ENCODE measurements at regions not wholly inside any gene's neighbourhood (a gene's known extent, or its start where the extent isn't known, plus 50 kb on each side); places are given as distances from the start of the nearest gene placed in this dataset.
"Not testable (repeated sequence)": the region's sequence is repeated elsewhere in the genome, so short reads cannot be mapped to it uniquely, and the experiment has no call there.

DNA sequence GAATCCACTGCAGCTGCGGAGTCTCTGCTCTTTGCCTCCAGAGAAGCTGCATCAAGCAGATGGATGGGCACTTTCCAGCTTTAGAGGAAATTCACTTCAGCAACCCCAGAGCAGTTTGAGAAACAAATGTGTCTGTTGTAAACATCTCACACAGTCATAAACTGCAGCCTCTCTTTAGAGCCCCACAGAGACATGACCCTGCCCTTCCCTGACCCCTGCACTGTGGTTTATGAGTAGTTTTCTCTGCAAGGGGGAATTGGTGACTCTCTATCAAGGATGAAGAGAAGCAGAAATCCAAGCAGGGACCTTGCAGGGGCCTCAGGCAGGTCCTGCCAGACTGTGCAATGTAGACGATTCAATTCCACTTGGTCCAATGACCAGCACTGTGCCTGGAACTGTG lies 160.2 kb downstream of the SH2D4B start:
- no peak for DNase-seq (ENCODE audit: low spot score)

DNA sequence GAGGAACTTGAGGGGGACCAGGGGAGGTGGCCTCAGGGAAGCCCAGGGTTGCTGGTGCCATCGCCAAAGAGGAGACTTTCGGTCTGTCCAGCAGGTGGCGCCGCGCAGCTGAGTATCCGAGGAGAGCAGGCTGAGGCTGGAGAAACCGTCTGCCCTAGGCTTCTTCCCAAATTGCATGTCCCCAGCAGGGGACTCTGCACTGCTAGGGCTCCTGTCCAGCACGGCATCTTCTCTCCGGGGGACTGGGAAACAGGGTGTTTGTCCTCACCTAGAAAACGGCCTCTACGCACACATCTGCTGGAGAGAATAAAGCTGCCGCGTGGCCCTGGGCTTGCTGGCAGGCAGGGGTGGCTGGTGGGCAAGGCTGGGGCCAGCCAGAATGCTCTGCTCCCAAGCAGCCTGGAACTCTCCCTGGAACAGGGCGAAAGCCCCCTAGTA lies 161.9 kb downstream of the SH2D4B start:
- peak; percentile 55 for DNase-seq (ENCODE audit: low spot score)

DNA sequence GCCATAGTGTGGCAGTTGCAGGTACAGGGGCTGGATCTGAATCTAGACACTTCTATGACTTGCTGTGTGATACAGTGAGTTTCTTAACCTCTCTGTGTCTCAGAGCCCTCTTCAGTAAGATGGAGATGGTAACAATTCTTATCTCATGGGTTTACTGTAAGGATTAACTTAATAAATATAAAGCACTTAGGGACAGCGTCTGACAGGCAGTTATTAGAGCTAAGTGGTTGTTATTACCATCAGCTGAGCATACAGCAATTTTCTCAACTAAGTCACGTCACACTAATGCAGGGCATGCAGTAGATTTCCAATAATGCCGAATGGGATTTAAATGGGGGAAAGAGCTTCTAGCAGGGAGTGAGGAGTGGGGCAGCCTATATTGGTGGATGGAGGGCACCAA lies 162.6 kb downstream of the SH2D4B start:
- DNase-seq (ENCODE audit: low spot score), result no peak

DNA sequence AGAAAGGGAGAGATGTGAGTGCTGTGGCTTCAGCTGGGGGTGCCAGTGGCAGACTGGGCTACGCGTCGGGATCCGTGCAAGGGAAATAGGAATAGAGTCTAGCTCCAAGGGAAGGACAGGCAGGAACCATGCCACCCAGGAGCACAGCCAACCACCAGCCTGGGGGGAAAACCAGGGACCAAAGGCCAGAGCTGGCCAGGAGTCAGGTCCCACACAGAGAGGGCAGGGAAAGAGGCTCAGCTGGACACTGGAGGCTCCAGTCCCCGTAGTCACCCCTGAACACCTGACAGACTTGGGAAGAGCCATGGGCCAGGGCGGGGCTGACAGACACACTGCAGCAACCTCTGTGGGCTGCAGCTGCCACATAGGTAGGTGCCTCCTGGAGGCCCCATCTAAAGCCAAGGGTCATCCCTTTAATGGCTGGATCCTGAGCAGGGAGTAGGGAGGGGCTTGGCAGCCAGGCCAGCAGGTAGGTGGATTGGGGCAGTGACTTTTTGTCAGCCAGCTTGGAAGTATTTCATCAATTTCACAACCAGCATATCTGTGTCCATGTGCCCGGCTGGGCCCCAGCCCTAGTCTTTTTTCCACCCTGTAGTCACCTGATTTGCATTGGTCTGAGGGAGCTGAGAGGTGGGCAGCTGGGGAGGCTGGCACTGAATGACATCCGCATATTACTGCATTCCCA lies 163.2 kb downstream of the SH2D4B start:
- DNase-seq (ENCODE audit: low spot score), result no peak

DNA sequence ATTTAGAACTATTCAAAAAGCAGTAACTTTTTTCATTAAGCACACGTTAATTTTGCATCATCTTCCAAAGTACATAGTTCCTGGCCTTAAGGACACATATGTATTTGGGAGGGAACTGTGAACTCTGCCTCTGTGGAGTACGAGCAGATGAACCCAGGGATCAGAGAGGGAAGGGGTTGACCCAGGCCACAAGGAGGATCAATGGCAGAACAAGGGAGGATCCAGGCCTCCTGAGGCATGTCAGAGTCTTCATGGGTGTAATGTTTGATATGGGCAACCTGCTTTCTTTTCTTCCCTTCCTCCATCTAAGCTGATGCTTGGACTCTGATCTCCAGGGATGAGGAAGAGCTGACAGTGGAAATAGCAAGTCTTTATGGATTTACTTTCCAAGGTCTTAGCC lies 164.0 kb downstream of the SH2D4B start:
- no peak for DNase-seq (ENCODE audit: low spot score)

DNA sequence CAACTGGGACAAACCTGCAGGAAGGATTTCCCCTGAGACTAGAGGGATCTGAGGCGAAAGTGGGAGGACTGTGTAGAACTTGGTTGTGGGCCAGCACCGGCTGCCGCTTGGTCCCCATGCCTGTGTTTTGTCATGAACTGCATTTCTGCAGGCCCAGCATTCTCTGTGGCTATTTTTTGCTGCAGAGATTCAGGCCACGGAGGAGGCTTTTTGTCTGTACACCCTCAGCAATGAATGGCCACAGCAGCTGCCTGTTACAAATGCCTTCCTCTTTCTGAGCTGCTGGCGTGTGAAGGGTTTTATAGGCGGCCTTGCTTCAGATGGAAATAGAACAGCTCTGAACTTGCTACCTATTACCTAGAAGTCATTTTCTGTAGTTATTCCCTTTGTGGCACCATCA lies 164.4 kb downstream of the SH2D4B start:
- DNase-seq (ENCODE audit: low spot score), result no peak

DNA sequence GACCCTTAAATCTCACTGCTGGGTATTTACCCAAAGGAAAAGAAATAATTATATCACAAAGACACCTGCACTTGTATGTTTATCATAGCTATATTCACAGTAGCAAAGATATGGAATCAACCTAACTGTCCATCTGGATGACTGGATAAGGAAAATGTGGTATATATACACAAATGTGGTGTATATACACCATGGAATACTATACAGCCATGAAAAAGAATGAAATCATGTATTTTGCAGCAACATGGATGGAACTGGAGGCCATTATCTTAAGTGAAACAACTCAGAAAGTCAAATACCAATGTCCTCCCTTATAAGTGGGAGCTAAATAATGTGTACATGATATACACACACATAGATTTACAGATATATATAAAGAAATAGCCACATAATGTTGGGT lies 168.2 kb downstream of the SH2D4B start:
- DNase-seq (ENCODE audit: low spot score), result no peak

DNA sequence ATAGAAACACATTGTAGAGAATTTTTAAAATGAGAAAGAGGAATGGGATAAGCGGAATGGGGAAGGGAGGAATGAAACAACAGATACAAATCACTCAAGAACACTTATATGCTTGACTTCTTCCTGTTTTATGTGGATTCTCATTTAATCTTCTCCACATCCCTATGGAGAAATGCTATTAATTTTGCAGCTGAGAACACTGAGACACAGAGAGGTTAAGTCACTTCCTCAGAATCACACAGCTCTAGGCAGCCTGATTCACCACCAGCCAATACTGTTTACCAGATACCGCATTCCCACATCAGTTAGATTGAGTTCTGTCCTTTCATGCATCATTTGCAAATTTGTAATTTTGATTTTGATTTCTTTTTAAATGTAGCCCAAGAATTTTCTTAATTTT lies 170.5 kb downstream of the SH2D4B start:
- no peak for DNase-seq (ENCODE audit: low spot score)

DNA sequence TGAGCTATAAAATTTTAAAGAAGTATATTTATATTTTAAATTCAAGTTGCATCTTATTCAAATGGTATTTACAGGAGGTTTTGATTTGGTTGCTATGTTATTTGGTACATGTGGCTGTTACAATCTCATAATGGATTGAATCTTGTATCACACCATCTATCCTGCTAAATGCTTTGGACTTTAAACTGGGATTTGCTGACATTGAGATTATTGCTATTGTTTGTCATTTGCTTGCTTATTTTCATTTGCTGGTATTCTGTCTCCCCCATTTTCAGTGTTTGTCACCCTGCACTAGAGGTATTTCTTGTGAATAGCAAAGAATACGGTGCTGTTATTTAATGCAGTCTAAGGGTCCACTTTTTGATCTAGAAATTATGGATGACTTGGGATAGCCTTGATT lies 171.1 kb downstream of the SH2D4B start:
- DNase-seq (ENCODE audit: low spot score), result no peak

DNA sequence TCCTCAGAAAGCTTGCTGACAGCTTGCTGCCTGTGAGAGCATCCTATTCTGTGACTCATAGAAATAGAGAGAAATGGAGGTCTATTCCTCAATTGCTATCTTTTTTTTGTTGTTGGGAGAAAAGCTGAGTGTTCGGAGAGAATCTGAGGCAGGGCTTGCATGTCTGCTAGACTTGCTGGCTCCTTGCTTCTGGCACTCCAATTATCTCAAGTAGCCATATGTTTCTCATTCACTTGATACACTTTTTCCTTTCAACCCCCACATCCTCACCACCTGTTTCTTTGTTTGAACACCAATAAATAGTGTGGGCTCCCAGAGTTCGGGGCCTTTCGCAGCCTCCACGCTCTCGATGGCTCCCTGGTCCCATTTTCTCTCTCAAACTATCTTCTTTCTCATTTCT lies 172.2 kb downstream of the SH2D4B start:
- DNase-seq (ENCODE audit: low spot score), result no peak

DNA sequence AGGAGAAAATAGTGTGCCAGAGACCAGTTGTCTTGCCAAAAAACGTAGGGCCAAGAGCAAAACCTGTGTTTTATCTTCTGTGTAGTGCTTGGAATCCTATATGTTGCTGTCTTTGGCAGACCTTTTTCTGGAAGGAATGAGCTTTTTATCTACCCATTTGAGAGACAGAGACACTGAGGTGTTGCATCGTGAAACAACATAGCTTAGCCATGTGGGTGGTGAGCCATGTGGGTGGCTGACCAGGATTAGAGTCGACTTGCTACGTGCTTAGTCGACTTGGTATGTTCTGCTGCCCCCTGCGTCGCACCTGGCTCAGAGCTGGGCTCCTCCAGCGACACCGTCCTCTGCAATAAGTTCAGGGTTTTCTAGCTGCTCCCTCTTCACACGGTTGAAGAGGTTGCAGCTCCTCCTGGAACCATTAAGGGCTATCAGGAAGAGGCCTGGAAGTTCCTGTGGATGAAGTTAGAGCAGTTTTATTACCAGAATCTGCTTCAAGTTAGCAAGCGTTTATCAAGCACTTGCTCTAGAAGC lies 175.8 kb downstream of the SH2D4B start:
- no peak for DNase-seq (ENCODE audit: low spot score)

DNA sequence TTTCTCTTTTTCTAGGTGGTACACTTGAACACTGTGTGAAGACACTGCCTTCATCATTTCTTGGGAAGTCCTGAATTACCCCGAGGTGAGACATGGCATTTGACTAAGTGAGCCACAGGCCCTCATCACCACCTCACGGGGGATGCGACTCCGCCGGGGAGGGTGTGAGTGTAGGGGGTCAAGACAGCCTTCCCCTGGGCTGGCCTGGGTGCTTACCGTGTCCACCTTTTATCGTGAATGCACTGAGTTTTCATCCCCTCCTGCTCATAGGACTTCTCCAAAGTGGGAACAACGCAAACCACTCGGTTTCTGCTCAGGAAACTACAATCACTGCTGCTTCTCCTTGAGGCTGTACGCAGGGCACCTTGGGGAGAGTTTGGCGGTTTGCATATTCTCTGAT lies 176.9 kb downstream of the SH2D4B start:
- no peak for DNase-seq (ENCODE audit: low spot score)

DNA sequence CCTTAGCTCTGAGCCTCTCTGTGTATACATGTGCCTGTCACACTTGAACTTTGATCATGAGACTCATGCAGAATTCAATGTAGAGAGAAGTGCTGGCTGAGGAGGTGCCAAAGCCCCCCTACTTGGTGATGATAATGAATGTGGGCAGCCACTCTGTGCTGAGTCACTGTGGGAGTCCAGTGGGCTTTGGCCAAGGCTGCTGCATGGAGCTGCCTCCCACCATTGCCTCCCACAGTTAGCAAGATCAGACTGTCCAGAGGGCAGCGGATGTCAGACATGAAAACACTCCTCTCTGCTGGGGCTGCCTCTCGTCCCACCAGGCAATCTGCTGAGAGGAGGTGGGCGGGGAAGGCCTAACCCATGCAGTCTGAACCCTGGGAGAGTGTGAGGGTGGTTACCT lies 180.3 kb downstream of the SH2D4B start:
- no peak for DNase-seq (ENCODE audit: low spot score)

DNA sequence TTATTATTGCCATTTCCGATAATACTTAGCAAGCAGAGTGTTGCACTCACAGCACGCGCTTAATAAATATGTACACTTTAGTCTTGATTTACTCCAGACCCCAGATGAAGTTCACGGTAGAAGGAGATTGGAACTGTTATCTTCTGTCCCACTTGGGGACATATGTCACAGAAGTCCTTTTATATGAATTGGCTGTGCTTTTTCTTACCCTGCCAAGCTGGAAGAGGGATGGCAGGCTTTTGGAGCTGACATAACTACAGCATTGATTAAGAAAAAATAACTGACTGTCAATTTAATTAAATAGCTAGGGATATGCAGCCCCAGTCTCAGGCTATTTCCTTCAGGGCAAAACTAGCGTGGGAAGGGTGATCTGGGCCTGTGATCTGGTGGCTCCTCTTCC lies 182.2 kb downstream of the SH2D4B start:
- no peak for DNase-seq (ENCODE audit: low spot score)

DNA sequence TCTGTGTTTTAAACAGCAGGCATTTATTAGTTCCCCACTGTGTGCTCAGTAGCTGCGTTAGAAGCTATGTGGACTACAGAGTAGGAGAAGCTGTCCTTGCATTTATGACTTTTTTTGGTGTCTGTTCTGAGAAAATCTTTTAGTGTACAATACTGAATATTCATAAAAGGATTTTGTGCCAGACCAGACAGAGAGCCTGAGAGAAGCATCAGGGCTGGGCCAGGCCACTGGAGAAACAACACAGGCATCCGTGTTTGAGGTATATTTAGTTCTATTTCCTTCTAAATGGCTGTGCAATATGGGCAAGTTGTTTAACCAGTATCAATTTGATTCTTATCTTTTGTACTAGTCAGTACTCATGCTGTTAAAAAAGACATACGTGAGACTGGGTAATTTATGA lies 182.8 kb downstream of the SH2D4B start:
- DNase-seq (ENCODE audit: low spot score), result no peak

DNA sequence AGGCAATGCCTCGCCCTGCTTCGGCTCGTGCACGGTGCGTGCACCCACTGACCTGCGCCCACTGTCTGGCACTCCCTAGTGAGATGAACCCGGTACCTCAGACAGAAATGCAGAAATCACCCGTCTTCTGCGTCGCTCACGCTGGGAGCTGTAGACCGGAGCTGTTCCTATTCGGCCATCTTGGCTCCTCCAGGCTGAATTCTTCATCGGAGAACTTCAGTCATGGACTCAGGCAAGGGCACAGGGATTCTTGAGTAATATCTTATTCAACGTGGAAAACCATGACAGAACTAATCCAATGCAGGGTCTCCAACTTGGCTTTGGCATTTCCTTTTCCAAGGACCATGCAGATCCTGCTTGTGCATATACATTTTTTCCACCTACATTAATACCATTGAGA lies 190.7 kb downstream of the SH2D4B start:
- not testable (repeated sequence) for DNase-seq (ENCODE audit: low spot score)

DNA sequence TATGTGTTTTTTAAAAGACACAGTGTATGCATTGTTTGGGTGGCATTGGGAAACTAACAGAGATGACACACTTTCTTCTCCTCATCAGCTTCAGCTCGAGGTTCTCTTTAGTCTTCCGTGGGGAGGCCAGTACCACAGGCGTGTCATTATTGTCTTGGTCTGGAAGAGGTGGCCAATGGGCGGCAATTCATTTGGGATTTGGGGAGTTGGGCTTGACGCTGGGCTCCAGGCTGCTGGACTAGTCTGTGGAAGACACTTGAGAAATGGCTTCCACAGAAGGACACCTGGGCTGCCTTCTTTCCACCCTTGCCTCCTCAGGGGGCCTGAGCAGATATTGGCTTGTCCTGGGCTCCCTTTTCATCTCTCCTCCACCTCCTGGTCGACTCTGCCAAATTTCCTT lies 192.2 kb downstream of the SH2D4B start:
- DNase-seq (ENCODE audit: low spot score), result no peak

DNA sequence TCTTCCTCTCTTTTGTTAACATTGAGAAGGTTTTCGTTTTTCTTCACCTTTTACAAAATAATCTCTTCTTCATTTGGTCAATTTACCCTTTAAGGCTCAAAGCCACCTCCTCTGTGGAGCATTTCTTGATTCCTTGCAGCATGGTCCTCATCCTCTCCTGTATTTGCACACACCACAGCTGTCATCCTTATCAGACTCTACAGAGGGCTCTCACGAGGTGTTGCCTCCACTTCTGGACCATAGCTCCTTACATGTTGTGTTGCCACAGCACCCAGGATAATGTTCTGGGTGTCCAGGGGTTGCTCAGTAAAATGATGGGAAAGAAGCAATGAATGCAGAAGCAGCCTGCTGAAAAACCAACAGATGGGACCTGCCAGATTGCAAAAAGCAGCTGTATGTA lies 192.8 kb downstream of the SH2D4B start:
- no peak for DNase-seq (ENCODE audit: low spot score)

DNA sequence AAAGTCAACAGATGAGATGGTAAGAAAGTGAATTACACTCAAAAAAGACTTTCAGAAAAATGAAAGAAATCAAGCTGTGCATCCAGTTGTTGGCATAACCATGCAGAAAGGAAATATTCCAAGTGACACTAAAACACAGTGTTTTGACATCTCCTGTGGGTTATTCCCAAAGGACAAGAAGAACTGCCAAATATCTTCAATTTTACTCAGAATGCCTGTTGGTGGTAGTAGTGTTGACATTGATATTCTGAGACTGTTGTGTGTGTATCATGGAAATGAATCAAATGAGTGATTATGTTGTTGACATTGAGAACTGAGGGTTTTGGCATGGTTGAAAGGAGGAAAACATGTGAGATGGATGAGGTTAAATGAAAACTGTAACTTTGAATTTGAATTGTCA lies 196.9 kb downstream of the SH2D4B start:
- no peak for DNase-seq (ENCODE audit: low spot score)

DNA sequence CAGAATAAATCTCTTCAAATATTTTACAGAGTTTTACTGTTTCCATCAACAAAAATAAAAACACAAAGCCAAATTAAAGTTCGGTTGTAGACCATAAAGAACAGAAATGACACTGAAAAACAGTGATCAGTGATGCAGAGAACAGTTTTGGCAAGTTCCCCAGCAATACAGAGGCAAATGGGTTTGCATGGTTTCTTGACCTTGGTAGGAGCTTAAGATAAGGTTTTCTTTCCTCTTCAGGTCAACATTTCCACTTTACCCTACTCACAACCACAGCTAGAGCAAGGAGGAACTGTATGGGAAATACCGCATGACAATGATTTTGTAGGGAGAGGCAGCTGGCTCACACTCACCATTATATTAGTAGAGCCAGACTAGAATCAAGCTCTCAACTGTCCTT lies 199.5 kb downstream of the SH2D4B start:
- DNase-seq (ENCODE audit: low spot score), result no peak

DNA sequence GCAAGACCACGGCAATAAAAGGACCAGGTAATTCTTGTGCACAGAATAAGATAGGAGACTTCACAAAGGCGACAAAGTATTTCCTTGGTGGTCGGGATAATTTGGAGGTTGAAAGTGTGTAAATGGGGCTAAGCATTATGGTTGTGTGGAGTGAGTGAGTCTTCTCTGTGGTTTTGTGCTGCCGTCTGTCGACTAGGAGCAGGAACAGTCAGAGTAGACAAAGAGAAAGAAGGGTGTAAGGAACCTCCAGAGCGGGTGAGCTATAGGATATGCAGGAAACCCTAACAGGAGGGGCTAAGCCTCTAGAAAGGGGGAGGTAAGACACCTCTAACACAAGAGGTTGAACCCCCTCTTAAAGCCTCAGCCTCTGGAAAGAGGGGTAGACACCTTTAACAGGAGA lies 201.6 kb downstream of the SH2D4B start:
- no peak for DNase-seq (ENCODE audit: low spot score)

DNA sequence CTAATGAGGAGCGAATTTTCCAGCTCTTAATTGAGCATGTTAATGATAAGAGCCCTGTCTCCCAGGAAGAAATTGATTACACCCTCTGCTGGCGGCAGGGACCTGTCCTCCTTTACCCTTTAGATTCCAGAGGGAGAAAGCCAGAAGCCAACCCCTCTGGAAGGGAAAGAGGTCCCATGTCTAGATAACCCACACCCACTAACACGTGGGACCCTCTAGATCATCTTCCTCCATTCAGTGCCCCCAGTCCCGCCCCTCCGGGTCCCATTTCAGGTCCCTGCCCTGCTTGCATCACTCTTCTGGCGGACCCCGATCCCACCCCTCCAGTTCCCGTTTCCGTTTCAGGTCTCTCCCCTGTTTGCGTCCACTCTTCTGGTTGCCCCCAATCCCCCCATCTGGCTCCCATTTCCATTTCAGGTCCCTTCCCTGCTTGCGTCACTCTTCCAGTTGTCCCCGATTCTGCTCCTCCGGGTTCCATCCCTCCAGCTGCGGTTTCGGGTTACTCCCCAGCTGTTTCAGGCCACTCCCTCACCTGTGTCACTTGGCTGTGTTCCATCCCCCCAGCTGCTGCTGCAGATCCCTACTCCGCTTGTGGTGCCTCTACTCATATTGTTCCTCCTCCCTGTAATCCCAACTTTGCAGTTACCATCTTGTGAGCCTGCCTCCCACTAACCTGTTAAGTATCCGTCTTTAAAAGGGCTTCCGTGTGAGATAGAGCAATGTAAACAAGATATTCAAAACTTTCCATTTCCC lies 202.4 kb downstream of the SH2D4B start:
- DNase-seq (ENCODE audit: low spot score), result no peak

DNA sequence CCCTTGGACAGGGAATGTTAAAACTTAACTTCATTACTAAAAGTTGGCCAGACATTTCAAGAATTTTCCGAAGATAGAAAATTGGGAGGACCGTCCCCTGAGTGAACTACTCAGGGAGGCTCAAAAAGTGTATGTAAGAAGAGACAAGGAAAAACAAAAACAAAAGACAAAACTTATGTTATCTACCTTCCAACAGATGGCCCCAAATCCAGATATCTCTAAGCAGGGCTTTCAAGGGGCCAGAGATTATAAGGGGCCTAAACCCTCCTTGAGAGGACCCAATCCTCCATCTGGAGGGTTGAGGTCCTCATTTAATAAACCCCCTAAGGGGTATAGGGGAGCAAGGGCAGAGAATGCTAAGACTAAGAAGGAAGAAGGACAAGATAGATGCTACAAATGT lies 203.6 kb downstream of the SH2D4B start:
- DNase-seq (ENCODE audit: low spot score), result no peak

DNA sequence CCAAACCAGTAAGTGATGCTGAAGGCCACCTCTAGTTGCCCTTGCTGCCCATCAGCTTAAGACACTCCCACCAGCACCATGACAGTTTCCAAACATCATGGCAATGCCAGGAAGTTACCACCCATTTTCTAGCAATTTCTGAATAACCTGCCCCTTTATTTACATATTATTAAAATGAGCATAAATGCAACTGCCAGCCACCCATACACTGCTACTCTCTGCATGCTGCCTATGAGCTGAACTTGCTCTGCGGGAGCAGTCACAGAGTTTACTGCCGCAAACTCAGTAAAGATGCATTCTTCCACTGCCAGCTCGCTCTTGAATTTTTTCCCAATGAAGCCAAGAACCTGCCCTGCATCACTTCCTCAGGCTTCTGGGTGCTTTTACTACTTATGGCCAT lies 212.6 kb downstream of the SH2D4B start:
- no peak for DNase-seq (ENCODE audit: low spot score)
